ENCODE measurements at regions not wholly inside any gene's neighbourhood (a gene's known extent, or its start where the extent isn't known, plus 50 kb on each side); places are given as distances from the start of the nearest gene placed in this dataset.

DNA sequence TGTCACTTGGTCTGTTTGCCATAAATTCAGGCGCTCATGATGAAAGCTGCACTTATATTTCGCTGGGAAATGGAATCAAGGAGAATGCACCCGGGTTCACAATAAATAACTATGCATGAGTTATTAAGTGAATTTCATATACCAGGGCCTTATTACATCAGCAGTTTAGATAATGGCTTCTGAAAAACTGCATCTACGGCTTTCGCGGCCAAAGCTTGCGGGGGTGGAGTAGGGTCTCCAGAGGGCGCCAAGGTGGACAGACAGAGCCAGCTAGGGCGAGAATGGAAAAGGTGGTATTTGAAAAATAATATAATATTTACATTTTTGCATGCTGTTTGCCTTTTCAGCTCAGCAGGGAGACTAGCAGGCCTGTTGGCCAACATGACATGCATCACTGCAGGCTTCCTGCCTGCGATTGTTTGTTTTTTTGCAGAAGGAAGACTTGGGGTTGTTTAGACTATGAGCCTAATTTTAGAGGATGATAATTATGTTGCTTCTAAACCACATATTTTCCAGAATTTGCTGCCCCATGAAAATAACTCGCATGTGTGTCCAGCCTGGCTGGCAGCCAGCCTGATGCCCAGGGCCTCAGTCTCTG, 173.8 kb upstream of the IRX3 start:
- TF ChIP-seq, protein P1, sequence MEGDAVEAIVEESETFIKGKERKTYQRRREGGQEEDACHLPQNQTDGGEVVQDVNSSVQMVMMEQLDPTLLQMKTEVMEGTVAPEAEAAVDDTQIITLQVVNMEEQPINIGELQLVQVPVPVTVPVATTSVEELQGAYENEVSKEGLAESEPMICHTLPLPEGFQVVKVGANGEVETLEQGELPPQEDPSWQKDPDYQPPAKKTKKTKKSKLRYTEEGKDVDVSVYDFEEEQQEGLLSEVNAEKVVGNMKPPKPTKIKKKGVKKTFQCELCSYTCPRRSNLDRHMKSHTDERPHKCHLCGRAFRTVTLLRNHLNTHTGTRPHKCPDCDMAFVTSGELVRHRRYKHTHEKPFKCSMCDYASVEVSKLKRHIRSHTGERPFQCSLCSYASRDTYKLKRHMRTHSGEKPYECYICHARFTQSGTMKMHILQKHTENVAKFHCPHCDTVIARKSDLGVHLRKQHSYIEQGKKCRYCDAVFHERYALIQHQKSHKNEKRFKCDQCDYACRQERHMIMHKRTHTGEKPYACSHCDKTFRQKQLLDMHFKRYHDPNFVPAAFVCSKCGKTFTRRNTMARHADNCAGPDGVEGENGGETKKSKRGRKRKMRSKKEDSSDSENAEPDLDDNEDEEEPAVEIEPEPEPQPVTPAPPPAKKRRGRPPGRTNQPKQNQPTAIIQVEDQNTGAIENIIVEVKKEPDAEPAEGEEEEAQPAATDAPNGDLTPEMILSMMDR (IDR thresholded peaks at IDR 0.05; ENCODE audit: low read depth, low read length, missing control alignments) = no peak
- no peak for DNase-seq (ENCODE audit: low read depth)
- H3K4me3 ChIP-seq (ENCODE audit: low read depth, low read length) = no peak overlapping the region

DNA sequence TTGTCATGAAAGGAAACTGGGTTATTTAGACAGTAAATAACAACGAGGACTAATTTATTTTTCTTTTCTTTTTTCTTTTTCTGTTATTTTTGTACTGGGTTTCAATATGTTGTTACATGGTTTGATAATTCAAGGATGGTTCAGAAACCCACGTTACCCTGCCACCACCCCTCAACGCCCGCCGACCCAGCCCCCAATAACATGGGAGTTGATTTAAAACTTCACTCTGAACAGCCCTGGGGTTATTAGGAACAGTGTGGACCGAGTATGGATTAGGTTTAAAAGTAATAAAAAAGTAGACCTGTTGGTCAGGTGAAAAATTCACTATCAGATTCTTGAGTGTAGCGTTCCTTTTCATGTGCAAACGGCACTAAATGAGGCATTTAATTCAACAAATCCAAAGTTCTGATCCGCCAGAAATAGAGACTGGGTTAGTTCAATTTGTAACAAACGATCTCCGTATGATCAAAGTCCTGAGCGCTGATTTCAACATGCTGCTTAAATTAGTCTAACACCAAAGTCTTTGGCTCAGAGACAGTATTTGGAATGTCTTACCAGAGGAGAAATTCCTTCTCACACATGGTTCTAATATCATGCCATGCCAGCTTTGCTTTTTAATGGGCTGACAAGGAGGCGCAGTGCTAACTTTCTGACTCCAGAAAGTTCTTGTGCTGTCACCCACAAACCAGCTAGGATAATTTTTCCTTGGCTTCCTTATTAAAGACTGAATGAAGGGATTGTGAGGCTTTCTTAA, 173.1 kb upstream of the IRX3 start:
- no peak overlapping the region for H3K4me3 ChIP-seq (ENCODE audit: low read depth, low read length)
- TF ChIP-seq, protein P1 (IDR thresholded peaks at IDR 0.05; ENCODE audit: low read depth, low read length, missing control alignments) = no peak
- DNase-seq (ENCODE audit: low read depth) = no peak

GRCh38 chr16:54458923-54459322, 172.3 kb upstream of the IRX3 start:
- H3K4me3 ChIP-seq (ENCODE audit: low read depth, low read length) = no peak overlapping the region
- TF ChIP-seq, protein P1 (IDR thresholded peaks at IDR 0.05; ENCODE audit: low read depth, low read length, missing control alignments) = no peak
- no peak for DNase-seq (ENCODE audit: low read depth)

DNA sequence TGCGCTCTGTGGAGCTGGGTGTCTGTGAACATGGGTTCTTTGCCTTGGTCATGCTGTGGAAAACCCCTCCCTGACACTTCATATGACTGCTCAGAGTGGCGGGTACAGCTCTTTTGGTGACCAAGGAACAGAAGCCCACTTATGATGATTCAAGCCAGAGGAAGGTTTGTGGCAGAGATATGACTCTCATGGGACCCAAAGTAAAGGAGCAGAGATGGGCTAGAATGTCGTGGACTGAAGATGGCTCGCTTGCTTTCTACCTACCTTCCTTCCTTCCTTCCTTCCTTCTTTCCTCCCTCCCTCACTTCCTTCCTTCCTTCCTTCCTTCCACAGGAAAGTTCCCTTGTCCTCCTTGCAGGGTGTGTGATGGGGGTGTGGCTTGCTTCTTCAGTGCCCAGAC, 169.7 kb upstream of the IRX3 start:
- TF ChIP-seq, protein P1 (IDR thresholded peaks at IDR 0.05; ENCODE audit: low read depth, low read length, missing control alignments) = no peak
- no peak for DNase-seq (ENCODE audit: low read depth)

DNA sequence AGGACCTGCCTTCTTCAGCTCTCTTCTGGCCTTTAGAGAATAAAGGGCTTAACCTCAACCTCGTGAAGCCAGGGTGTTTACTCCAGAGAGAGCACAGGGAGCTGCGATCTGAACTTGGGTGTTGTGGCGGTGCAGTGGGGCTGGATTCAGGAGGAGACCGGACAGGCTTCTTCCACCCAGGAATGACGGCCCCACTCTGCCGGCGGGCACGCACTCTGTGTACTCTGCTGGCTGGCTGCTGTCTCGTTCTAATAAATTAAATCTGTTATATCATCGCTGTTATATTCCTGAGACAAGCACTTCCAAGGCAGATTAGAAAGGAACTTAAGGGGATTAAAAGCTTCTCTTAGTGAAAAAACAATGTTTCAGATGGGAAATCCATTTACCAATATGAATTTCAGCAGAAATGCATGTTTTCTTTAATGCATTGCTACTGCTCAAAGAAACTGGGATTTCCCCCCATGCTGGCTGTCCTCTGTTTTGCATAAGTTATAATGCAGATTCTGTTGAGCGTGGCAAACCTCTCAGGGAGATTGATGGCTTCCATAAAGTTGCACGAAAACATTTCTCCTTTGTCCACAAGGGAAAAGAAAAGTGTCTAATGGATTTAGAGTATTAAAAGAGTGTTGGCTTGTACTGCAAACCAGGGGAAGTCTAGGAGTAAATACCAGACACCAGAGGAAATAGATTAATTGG, 168.6 kb upstream of the IRX3 start:
- no peak overlapping the region for H3K4me3 ChIP-seq (ENCODE audit: low read depth, low read length)
- TF ChIP-seq, protein P1 (IDR thresholded peaks at IDR 0.05; ENCODE audit: low read depth, low read length, missing control alignments) = no peak
- no peak for DNase-seq (ENCODE audit: low read depth)

More for the DNA sequence above, 169.7 kb upstream of the IRX3 start:
- no peak overlapping the region for H3K4me3 ChIP-seq (ENCODE audit: low read depth, low read length)

DNA sequence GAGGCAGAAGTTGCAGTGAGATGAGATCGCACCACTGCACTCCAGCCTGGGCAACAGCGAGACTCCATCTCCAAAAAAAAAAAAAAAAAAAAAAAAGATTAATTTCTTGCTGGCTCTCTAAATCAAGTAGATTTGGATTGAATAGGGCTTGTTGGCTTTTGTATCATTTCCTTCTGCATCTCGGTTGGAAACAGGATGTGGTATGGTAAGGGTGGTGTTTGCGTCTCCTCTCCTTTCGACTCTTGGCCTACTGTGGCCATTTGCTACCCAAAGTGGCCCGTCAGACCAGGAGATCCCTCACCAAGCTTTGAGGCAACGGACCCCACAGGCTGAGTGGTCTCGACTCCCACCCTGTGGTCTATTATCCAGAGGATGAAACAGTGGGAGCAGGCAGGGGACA, 168.0 kb upstream of the IRX3 start:
- H3K4me3 ChIP-seq (ENCODE audit: low read depth, low read length) = no peak overlapping the region
- no peak for DNase-seq (ENCODE audit: low read depth)
- TF ChIP-seq, protein P1 (IDR thresholded peaks at IDR 0.05; ENCODE audit: low read depth, low read length, missing control alignments) = no peak

Measured in GM12864 (cell line).